KMS-11 (cell line): ENCODE measurements at regions not wholly inside any gene's neighbourhood (a gene's known extent, or its start where the extent isn't known, plus 50 kb on each side); places are given as distances from the start of the nearest gene placed in this dataset.

Experiments used
- H2AFZ ChIP-seq: fragments of 200-600 bp; sonication (generic); 2 replicates; pipeline ENCODE4 v1.6.1; 2016; ENCODE audit warnings: antibody characterized with exemption, mixed run types, low read depth
- H3K27ac ChIP-seq: fragments of 200-600 bp; sonication (generic); 2 replicates; pipeline ENCODE4 v1.6.1; 2016; ENCODE audit warnings: mild to moderate bottlenecking, mixed run types
- H3K27me3 ChIP-seq: fragments of 200-600 bp; sonication (generic); 2 replicates; pipeline ENCODE4 v1.6.1; 2017; ENCODE audit warnings: mild to moderate bottlenecking, low read depth, mixed run types, moderate library complexity; ENCODE audit not compliant: insufficient read depth
- H3K36me3 ChIP-seq: fragments of 200-600 bp; sonication (generic); 2 replicates; pipeline ENCODE4 v1.6.1; 2017; ENCODE audit warnings: mild to moderate bottlenecking, mixed run types; ENCODE audit not compliant: insufficient read depth
- H3K4me1 ChIP-seq: fragments of 200-600 bp; sonication (generic); 2 replicates; pipeline ENCODE4 v1.6.1; 2016; ENCODE audit warnings: mild to moderate bottlenecking, low read depth, mixed run types; ENCODE audit not compliant: poor library complexity, severe bottlenecking
- H3K4me2 ChIP-seq: fragments of 200-600 bp; sonication (generic); 2 replicates; pipeline ENCODE4 v1.7.0; 2016; ENCODE audit warnings: mild to moderate bottlenecking, mixed run types
- H3K4me3 ChIP-seq: fragments of 200-600 bp; sonication (generic); IDR thresholded peaks from 2 replicates; pipeline ENCODE4 v1.6.1; 2017; ENCODE audit warnings: low read depth, low read length, mixed read lengths; ENCODE audit not compliant: insufficient read depth
- H3K79me2 ChIP-seq: fragments of 200-600 bp; sonication (generic); 2 replicates; pipeline ENCODE4 v1.6.1; 2016; ENCODE audit warnings: low read depth, mixed run types; ENCODE audit not compliant: insufficient read depth
- H3K9ac ChIP-seq: fragments of 200-600 bp; sonication (generic); 2 replicates; pipeline ENCODE4 v1.6.1; 2016; ENCODE audit warnings: mild to moderate bottlenecking, mixed run types
- H4K20me1 ChIP-seq: fragments of 200-600 bp; sonication (generic); 2 replicates; pipeline ENCODE4 v1.6.1; 2016; ENCODE audit warnings: mild to moderate bottlenecking, mixed run types; ENCODE audit not compliant: insufficient read depth
- TF ChIP-seq, protein P1 (sequence below): fragments of 200-600 bp; sonication (generic); conservative IDR thresholded peaks from 2 replicates; pipeline ENCODE4 v1.6.1; 2017; ENCODE audit warnings: low read depth, mild to moderate bottlenecking, antibody characterized with exemption, low read length, moderate library complexity, mixed read lengths

- H3K79me2 ChIP-seq, result no peaks in the 10 kb centered on the region
- H3K9ac ChIP-seq, result no peak overlapping the region
- no peaks in the 10 kb centered on the region for H3K4me1 ChIP-seq
- H3K27me3 ChIP-seq, result no peaks in the 10 kb centered on the region
- no peaks in the 10 kb centered on the region for H3K36me3 ChIP-seq
- H4K20me1 ChIP-seq, result no peaks in the 10 kb centered on the region
- no peak overlapping the region for H3K27ac ChIP-seq
- TF ChIP-seq, protein P1, sequence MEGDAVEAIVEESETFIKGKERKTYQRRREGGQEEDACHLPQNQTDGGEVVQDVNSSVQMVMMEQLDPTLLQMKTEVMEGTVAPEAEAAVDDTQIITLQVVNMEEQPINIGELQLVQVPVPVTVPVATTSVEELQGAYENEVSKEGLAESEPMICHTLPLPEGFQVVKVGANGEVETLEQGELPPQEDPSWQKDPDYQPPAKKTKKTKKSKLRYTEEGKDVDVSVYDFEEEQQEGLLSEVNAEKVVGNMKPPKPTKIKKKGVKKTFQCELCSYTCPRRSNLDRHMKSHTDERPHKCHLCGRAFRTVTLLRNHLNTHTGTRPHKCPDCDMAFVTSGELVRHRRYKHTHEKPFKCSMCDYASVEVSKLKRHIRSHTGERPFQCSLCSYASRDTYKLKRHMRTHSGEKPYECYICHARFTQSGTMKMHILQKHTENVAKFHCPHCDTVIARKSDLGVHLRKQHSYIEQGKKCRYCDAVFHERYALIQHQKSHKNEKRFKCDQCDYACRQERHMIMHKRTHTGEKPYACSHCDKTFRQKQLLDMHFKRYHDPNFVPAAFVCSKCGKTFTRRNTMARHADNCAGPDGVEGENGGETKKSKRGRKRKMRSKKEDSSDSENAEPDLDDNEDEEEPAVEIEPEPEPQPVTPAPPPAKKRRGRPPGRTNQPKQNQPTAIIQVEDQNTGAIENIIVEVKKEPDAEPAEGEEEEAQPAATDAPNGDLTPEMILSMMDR, result no peak
- no peak overlapping the region for H3K4me3 ChIP-seq
- no peak overlapping the region for H2AFZ ChIP-seq
- H3K4me2 ChIP-seq, result no peak overlapping the region
These were observed 57.9 kb upstream of the FTMT start for GRCh38 chr5:121793791-121794190.

- Histone ChIP-seq H3K27me3 (no peaks in the 10 kb centered on the region), H4K20me1 (no peaks in the 10 kb centered on the region), H3K4me1 (no peaks in the 10 kb centered on the region), H3K4me3 (no peak overlapping the region), H3K27ac (no peak overlapping the region), H2AFZ (no peak overlapping the region), H3K36me3 (no peaks in the 10 kb centered on the region), H3K4me2 (no peak overlapping the region), H3K9ac (no peak overlapping the region), H3K79me2 (no peaks in the 10 kb centered on the region)
- TF ChIP-seq, protein P1, result no peak
These were observed 56.2 kb upstream of the FTMT start for GRCh38 chr5:121795511-121795910.

GRCh38 chr5:121797681-121798518 is 53.8 kb upstream of the FTMT start:
- H3K36me3 ChIP-seq, result no peaks in the 10 kb centered on the region
- H3K4me3 ChIP-seq, result no peak overlapping the region
- H3K4me1 ChIP-seq, result no peaks in the 10 kb centered on the region
- no peak overlapping the region for H3K9ac ChIP-seq
- no peak overlapping the region for H3K27ac ChIP-seq
- no peaks in the 10 kb centered on the region for H3K79me2 ChIP-seq
- no peak overlapping the region for H3K4me2 ChIP-seq
- no peak overlapping the region for H2AFZ ChIP-seq
- no peaks in the 10 kb centered on the region for H4K20me1 ChIP-seq
- TF ChIP-seq, protein P1, result no peak
- H3K27me3 ChIP-seq, result no peaks in the 10 kb centered on the region
